Fibroblast of lung (primary cell): ENCODE measurements at regions not wholly inside any gene's neighbourhood (a gene's known extent, or its start where the extent isn't known, plus 50 kb on each side); places are given as distances from the start of the nearest gene placed in this dataset.

Experiments used
- DNase-seq, 2 donors: peaks; one replicate each; pipeline versions ENCODE4 v3.0.0 to v3.0.0-alpha.2; 2010; ENCODE audit warnings: low read depth in 2 of 2
- H2AFZ ChIP-seq: 2 replicates; pipeline ENCODE4 v1.5.1; 2012; ENCODE audit warnings: low read length, control low read depth, inconsistent platforms
- H3K27ac ChIP-seq: 2 replicates; pipeline ENCODE4 v1.5.1; 2011; ENCODE audit warnings: low read length, control low read depth; ENCODE audit not compliant: insufficient read depth
- H3K27me3 ChIP-seq: 2 replicates; pipeline ENCODE4 v1.5.1; 2011; ENCODE audit warnings: mild to moderate bottlenecking, low read length; ENCODE audit not compliant: control insufficient read depth, insufficient read depth
- H3K36me3 ChIP-seq: 2 replicates; pipeline ENCODE4 v1.5.1; 2011; ENCODE audit warnings: low read length; ENCODE audit not compliant: control insufficient read depth, insufficient read depth
- H3K4me1 ChIP-seq: 2 replicates; pipeline ENCODE4 v1.5.1; 2011; ENCODE audit warnings: low read length; ENCODE audit not compliant: control insufficient read depth, insufficient read depth; ENCODE audit errors: extremely low read depth
- H3K4me2 ChIP-seq: 2 replicates; pipeline ENCODE4 v1.5.1; 2011; ENCODE audit warnings: low read length, control low read depth; ENCODE audit not compliant: insufficient read depth; ENCODE audit errors: extremely low read depth
- H3K4me3 ChIP-seq, 4 experiments: fragments of 200-600 bp in 1 of 4; sonication (generic) in 1 of 4; replicated peaks in 1 of 4; 2 replicates each; pipeline ENCODE4 v1.5.1; 2011 to 2016; ENCODE audit warnings: low read length in 4 of 4, low read depth in 3 of 4, mild to moderate bottlenecking in 3 of 4, control low read depth in 2 of 4, inconsistent platforms in 1 of 4, mixed read lengths in 1 of 4; ENCODE audit not compliant: insufficient read depth in 1 of 4; ENCODE audit errors: control extremely low read depth in 1 of 4
- H3K79me2 ChIP-seq: 2 replicates; pipeline ENCODE4 v1.5.1; 2012; ENCODE audit warnings: mild to moderate bottlenecking, low read length, inconsistent platforms; ENCODE audit not compliant: control insufficient read depth, insufficient read depth
- H3K9ac ChIP-seq: 2 replicates; pipeline ENCODE4 v1.5.1; 2011; ENCODE audit warnings: mild to moderate bottlenecking, low read length, control low read depth; ENCODE audit not compliant: insufficient read depth
- H3K9me3 ChIP-seq: 2 replicates; pipeline ENCODE4 v1.5.1; 2012; ENCODE audit warnings: low read depth, low read length; ENCODE audit not compliant: control insufficient read depth, insufficient read depth
- H4K20me1 ChIP-seq: 2 replicates; pipeline ENCODE4 v1.5.1; 2011; ENCODE audit warnings: low read length; ENCODE audit not compliant: control insufficient read depth, insufficient read depth; ENCODE audit errors: extremely low read depth
- EZH2 ChIP-seq: IDR thresholded peaks from 2 replicates; pipeline ENCODE4 v1.5.1; 2012; ENCODE audit warnings: low read length, control low read depth, mild to moderate bottlenecking; ENCODE audit errors: missing control alignments
- TF ChIP-seq, protein P1 (sequence below), 2 donors: IDR thresholded peaks in 1 of 2; conservative IDR thresholded peaks in 1 of 2; 1 replicate in 1 of 2; 2 replicates in 1 of 2; pipeline ENCODE4 v1.5.1; 2011 to 2012; ENCODE audit warnings: low read length in 2 of 2, control low read depth in 1 of 2, inconsistent platforms in 1 of 2, low read depth in 1 of 2, mild to moderate bottlenecking in 1 of 2

DNA sequence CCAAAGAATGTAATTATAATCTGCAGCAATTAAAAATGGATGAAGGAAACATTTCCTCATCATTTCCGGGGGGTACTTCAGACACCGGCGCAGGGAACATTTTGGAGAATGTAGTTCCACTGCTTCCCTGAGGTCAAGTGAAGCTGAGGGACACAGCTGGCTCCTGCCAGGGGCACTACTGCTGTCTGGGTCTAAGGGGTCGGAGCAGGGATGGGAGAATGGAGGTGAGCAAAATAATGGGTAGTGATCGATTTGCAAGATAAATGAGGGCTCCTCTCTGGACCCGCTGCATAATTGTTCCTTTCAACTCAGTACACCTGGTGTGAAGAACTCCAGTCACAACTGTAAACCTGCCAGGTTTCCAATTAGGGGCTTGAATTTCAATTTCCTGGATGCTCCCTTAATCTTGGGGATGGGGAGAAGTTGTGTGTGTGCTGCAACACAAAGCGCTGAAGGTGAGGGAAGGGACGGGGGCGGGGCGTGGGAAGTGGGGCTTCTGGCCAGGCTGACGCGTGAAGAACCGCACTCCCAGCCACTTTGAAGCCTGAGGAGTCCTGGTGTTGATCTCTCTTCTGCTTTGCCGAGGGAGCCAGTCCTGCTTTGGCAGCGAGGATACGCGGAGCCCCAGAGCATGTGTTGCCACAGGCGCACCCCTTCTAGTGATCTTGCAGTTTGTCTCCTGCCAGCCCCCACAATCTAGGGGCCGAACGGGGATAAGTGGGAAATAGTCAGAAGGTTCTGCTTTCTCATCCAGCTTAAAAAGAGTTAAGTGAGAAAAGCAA is 57.9 kb upstream of the PCDH8 start:
- no peak for DNase-seq
- H2AFZ ChIP-seq = no peak overlapping the region
- H3K79me2 ChIP-seq = no peaks in the 10 kb centered on the region
- H3K4me3 ChIP-seq = no peak overlapping the region
- H4K20me1 ChIP-seq = no peaks in the 10 kb centered on the region
- H3K4me2 ChIP-seq = no peak overlapping the region
- H3K4me1 ChIP-seq = no peaks in the 10 kb centered on the region
- H3K36me3 ChIP-seq = no peaks in the 10 kb centered on the region
- H3K27me3 ChIP-seq = no peaks in the 10 kb centered on the region
- TF ChIP-seq, protein P1, sequence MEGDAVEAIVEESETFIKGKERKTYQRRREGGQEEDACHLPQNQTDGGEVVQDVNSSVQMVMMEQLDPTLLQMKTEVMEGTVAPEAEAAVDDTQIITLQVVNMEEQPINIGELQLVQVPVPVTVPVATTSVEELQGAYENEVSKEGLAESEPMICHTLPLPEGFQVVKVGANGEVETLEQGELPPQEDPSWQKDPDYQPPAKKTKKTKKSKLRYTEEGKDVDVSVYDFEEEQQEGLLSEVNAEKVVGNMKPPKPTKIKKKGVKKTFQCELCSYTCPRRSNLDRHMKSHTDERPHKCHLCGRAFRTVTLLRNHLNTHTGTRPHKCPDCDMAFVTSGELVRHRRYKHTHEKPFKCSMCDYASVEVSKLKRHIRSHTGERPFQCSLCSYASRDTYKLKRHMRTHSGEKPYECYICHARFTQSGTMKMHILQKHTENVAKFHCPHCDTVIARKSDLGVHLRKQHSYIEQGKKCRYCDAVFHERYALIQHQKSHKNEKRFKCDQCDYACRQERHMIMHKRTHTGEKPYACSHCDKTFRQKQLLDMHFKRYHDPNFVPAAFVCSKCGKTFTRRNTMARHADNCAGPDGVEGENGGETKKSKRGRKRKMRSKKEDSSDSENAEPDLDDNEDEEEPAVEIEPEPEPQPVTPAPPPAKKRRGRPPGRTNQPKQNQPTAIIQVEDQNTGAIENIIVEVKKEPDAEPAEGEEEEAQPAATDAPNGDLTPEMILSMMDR (conservative IDR thresholded peaks at IDR 0.05 in 1 of 2, IDR thresholded peaks at IDR 0.05 in 1 of 2; ENCODE audit: low read depth in 1 of 2, low read length in 2 of 2) = no peak
- no peak for TF ChIP-seq EZH2
- H3K9ac ChIP-seq = no peak overlapping the region
- H3K27ac ChIP-seq = no peak overlapping the region
- H3K9me3 ChIP-seq = no peaks in the 10 kb centered on the region

DNA sequence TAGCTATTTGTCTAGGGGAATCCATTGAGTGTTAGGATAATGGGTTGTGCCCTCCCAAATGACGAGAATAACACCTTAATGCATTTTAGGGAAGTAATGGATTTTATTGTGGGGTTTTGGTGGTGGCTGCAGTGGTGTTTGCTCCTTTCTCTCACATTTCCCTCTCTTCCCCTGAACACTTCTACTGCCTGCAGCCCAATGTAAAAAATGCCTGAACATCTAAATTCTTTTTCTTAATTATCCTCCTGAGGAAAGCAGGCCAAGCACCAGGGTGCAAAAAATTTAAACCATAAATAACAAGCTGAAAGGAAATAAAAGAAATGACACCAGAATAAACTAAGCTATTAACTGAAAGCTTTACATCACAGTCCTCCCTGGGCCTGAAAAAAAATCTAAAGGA is 57.3 kb upstream of the PCDH8 start:
- H3K4me3 ChIP-seq = no peak overlapping the region
- H4K20me1 ChIP-seq = no peaks in the 10 kb centered on the region
- no peak for DNase-seq
- H3K27ac ChIP-seq = no peak overlapping the region
- no peak overlapping the region for H3K9ac ChIP-seq
- no peak for TF ChIP-seq EZH2
- TF ChIP-seq, protein P1 (conservative IDR thresholded peaks at IDR 0.05 in 1 of 2, IDR thresholded peaks at IDR 0.05 in 1 of 2; ENCODE audit: low read depth in 1 of 2, low read length in 2 of 2) = no peak
- H3K27me3 ChIP-seq = no peaks in the 10 kb centered on the region
- no peaks in the 10 kb centered on the region for H3K4me1 ChIP-seq
- no peak overlapping the region for H2AFZ ChIP-seq
- H3K4me2 ChIP-seq = no peak overlapping the region
- no peaks in the 10 kb centered on the region for H3K9me3 ChIP-seq
- H3K36me3 ChIP-seq = no peaks in the 10 kb centered on the region
- H3K79me2 ChIP-seq = no peaks in the 10 kb centered on the region

DNA sequence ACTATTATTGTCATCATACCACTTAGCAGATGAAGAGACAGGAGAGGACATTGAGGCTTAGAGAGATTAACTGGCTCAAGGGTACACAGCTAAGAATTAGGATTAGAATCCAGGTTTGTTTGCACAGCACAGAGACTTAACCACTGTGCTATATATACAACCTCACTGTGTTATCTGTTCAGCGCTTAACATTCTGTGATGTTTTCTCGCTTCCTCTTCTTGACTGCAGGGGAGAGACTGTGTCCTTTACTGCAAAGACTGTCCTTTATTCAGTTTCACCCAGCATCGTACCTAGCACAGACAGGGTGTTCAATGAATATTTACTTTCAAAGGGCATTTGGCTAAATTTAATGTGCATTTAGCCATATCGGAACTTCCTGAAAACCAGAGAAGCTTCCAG is 54.9 kb upstream of the PCDH8 start:
- no peaks in the 10 kb centered on the region for H3K36me3 ChIP-seq
- no peak overlapping the region for H3K4me2 ChIP-seq
- no peak for TF ChIP-seq EZH2
- TF ChIP-seq, protein P1 (conservative IDR thresholded peaks at IDR 0.05 in 1 of 2, IDR thresholded peaks at IDR 0.05 in 1 of 2; ENCODE audit: low read depth in 1 of 2, low read length in 2 of 2) = no peak
- no peaks in the 10 kb centered on the region for H3K27me3 ChIP-seq
- no peak overlapping the region for H3K9ac ChIP-seq
- no peaks in the 10 kb centered on the region for H3K79me2 ChIP-seq
- H4K20me1 ChIP-seq = no peaks in the 10 kb centered on the region
- no peaks in the 10 kb centered on the region for H3K9me3 ChIP-seq
- no peak for DNase-seq
- no peaks in the 10 kb centered on the region for H3K4me1 ChIP-seq
- H2AFZ ChIP-seq = no peak overlapping the region
- no peak overlapping the region for H3K4me3 ChIP-seq
- no peak overlapping the region for H3K27ac ChIP-seq
